ENCODE measurements at regions not wholly inside any gene's neighbourhood (a gene's known extent, or its start where the extent isn't known, plus 50 kb on each side); places are given as distances from the start of the nearest gene placed in this dataset.

GRCh38 chr2:144705328-144706245 is 185.7 kb upstream of the ZEB2 start:
- DNase-seq = no peak

GRCh38 chr2:144704709-144705095 is 184.8 kb upstream of the ZEB2 start:
- DNase-seq = no peak

GRCh38 chr2:144703852-144704708 is 184.2 kb upstream of the ZEB2 start:
- no peak for DNase-seq

GRCh38 chr2:144702051-144702450 is 182.1 kb upstream of the ZEB2 start:
- no peak for DNase-seq

GRCh38 chr2:144701259-144701658 is 181.3 kb upstream of the ZEB2 start:
- no peak for DNase-seq

GRCh38 chr2:144698156-144698555 is 178.2 kb upstream of the ZEB2 start:
- no peak for DNase-seq

- DNase-seq = no peak
These were observed 175.7 kb upstream of the ZEB2 start for GRCh38 chr2:144695657-144696056.

- peak; percentile 68 for DNase-seq
These were observed 174.5 kb upstream of the ZEB2 start for GRCh38 chr2:144694456-144694855.

GRCh38 chr2:144693179-144693578 is 173.3 kb upstream of the ZEB2 start:
- DNase-seq = no peak

GRCh38 chr2:144692661-144693060 is 172.7 kb upstream of the ZEB2 start:
- no peak for DNase-seq

- no peak for DNase-seq
These were observed 170.9 kb upstream of the ZEB2 start for GRCh38 chr2:144690771-144691170.

- no peak for DNase-seq
These were observed 166.7 kb upstream of the ZEB2 start for GRCh38 chr2:144686518-144687215.

GRCh38 chr2:144683966-144684365 is 164.0 kb upstream of the ZEB2 start:
- no peak for DNase-seq

- no peak for DNase-seq
These were observed 163.3 kb upstream of the ZEB2 start for GRCh38 chr2:144683107-144683753.

GRCh38 chr2:144682248-144682647 is 162.3 kb upstream of the ZEB2 start:
- no peak for DNase-seq

GRCh38 chr2:144681389-144681788 is 161.5 kb upstream of the ZEB2 start:
- no peak for DNase-seq

- DNase-seq = peak; percentile 75
These were observed 160.0 kb upstream of the ZEB2 start for GRCh38 chr2:144679942-144680341.

- no peak for DNase-seq
These were observed 158.8 kb upstream of the ZEB2 start for GRCh38 chr2:144678736-144679135.

GRCh38 chr2:144675731-144676130 is 155.8 kb upstream of the ZEB2 start:
- DNase-seq = no peak

- no peak for DNase-seq
These were observed 155.4 kb upstream of the ZEB2 start for GRCh38 chr2:144675331-144675730.

GRCh38 chr2:144674071-144674470 is 154.2 kb upstream of the ZEB2 start:
- no peak for DNase-seq

GRCh38 chr2:144673456-144673855 is 153.5 kb upstream of the ZEB2 start:
- DNase-seq = no peak

Data from NCI-H748 treated with DMSO at 0.1 percent for 48 hours (cell line).